ENCODE measurements at regions not wholly inside any gene's neighbourhood (a gene's known extent, or its start where the extent isn't known, plus 50 kb on each side); places are given as distances from the start of the nearest gene placed in this dataset.

- TF ChIP-seq MYC (IDR thresholded peaks at IDR 0.05; ENCODE audit: low read depth, low read length) (no peak), POLR2AphosphoS5 (IDR thresholded peaks at IDR 0.05; ENCODE audit: insufficient read depth, low read depth, low read length) (no peak), POLR2A (IDR thresholded peaks at IDR 0.05; ENCODE audit: low read depth, low read length) (no peak), EZH2 (IDR thresholded peaks at IDR 0.05; ENCODE audit: borderline replicate concordance, low read depth, low read length, severe bottlenecking) (no peak), GATA2 (IDR thresholded peaks at IDR 0.05; ENCODE audit: insufficient read depth, insufficient read length, low read depth, low read length) (no peak)
- TF ChIP-seq, protein P1, sequence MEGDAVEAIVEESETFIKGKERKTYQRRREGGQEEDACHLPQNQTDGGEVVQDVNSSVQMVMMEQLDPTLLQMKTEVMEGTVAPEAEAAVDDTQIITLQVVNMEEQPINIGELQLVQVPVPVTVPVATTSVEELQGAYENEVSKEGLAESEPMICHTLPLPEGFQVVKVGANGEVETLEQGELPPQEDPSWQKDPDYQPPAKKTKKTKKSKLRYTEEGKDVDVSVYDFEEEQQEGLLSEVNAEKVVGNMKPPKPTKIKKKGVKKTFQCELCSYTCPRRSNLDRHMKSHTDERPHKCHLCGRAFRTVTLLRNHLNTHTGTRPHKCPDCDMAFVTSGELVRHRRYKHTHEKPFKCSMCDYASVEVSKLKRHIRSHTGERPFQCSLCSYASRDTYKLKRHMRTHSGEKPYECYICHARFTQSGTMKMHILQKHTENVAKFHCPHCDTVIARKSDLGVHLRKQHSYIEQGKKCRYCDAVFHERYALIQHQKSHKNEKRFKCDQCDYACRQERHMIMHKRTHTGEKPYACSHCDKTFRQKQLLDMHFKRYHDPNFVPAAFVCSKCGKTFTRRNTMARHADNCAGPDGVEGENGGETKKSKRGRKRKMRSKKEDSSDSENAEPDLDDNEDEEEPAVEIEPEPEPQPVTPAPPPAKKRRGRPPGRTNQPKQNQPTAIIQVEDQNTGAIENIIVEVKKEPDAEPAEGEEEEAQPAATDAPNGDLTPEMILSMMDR (IDR thresholded peaks at IDR 0.05; ENCODE audit: extremely low read depth in 1 of 2, insufficient read depth in 1 of 2, low read depth in 1 of 2, low read length in 2 of 2), result no peak
These were observed 286.0 kb upstream of the ZPLD1 start for GRCh38 chr3:102148598-102149337.
